Smooth muscle cell (in vitro differentiated cells): ENCODE measurements at regions not wholly inside any gene's neighbourhood (a gene's known extent, or its start where the extent isn't known, plus 50 kb on each side); places are given as distances from the start of the nearest gene placed in this dataset.

Experiments
- DNase-seq: peaks from one replicate; lab custom pipeline; 2025; ENCODE audit not compliant: unreplicated experiment; lab: John Stamatoyannopoulos, UW
- H2AFZ ChIP-seq: fragments of 200-600 bp; sonication (generic); 2 replicates; pipeline ENCODE4 v1.6.0; 2016; ENCODE audit warnings: antibody characterized with exemption, low read depth, mild to moderate bottlenecking
- H3F3A ChIP-seq: fragments of 200-600 bp; sonication (generic); 2 replicates; pipeline ENCODE4 v1.6.0; 2017; ENCODE audit warnings: antibody characterized with exemption, low read depth
- H3K27ac ChIP-seq: fragments of 200-600 bp; sonication (generic); 2 replicates; pipeline ENCODE4 v1.5.1; 2016; ENCODE audit warnings: low read depth, mild to moderate bottlenecking
- H3K27me3 ChIP-seq: fragments of 200-600 bp; sonication (generic); 2 replicates; pipeline ENCODE4 v1.6.1; 2016; ENCODE audit warnings: low read depth, mild to moderate bottlenecking
- H3K36me3 ChIP-seq: fragments of 200-600 bp; sonication (generic); 2 replicates; pipeline ENCODE4 v1.5.1; 2016; ENCODE audit warnings: low read depth
- H3K4me1 ChIP-seq: fragments of 200-600 bp; sonication (generic); 2 replicates; pipeline ENCODE4 v1.5.1; 2016; ENCODE audit warnings: low read depth
- H3K4me2 ChIP-seq: fragments of 200-600 bp; sonication (generic); 2 replicates; pipeline ENCODE4 v1.6.0; 2016; ENCODE audit warnings: mild to moderate bottlenecking
- H3K4me3 ChIP-seq: fragments of 200-600 bp; sonication (generic); 2 replicates; pipeline ENCODE4 v1.5.1; 2016; ENCODE audit warnings: mild to moderate bottlenecking
- H3K79me2 ChIP-seq: fragments of 200-600 bp; sonication (generic); 2 replicates; pipeline ENCODE4 v1.6.0; 2016; ENCODE audit warnings: low read depth, mild to moderate bottlenecking
- H3K9ac ChIP-seq: fragments of 200-600 bp; sonication (generic); 2 replicates; pipeline ENCODE4 v1.6.0; 2016; ENCODE audit warnings: low read depth
- H3K9me3 ChIP-seq: fragments of 200-600 bp; sonication (generic); replicated peaks from 2 replicates; pipeline ENCODE4 v1.5.1; 2016; ENCODE audit warnings: low read depth
- H4K20me1 ChIP-seq: fragments of 200-600 bp; sonication (generic); 2 replicates; pipeline ENCODE4 v1.6.0; 2016; ENCODE audit warnings: low read depth
- CTCF ChIP-seq: fragments of 200-600 bp; sonication (generic); IDR thresholded peaks from 2 replicates; pipeline ENCODE4 v1.5.1; 2017; ENCODE audit warnings: borderline replicate concordance, mild to moderate bottlenecking, antibody characterized with exemption; ENCODE audit not compliant: insufficient read depth, poor library complexity, severe bottlenecking
- WGBS: methylation state at CpG from one replicate; pipeline ENCODE4 v1.1.7; 2016; ENCODE audit warnings: low lambda C conversion rate; 5-methylcytosine and 5-hydroxymethylcytosine counted together

- Histone ChIP-seq H3K36me3 (no peaks in the 10 kb centered on the region), H3F3A (no peaks in the 10 kb centered on the region), H3K27ac (no peak overlapping the region), H3K4me2 (no peak overlapping the region), H2AFZ (no peak overlapping the region), H3K79me2 (no peaks in the 10 kb centered on the region), H3K9ac (no peak overlapping the region), H3K4me1 (no peaks in the 10 kb centered on the region), H3K9me3 (no peaks in the 10 kb centered on the region), H4K20me1 (no peaks in the 10 kb centered on the region), H3K27me3 (no peaks in the 10 kb centered on the region), H3K4me3 (no peak overlapping the region)
- no peak for DNase-seq
- no peak for TF ChIP-seq CTCF
- 82% methylated on average over 9 of the region's 9 CpGs for WGBS
Observed at GRCh38 chr1:22222723-22223122, 79.8 kb upstream of the WNT4 start.

- no peaks in the 10 kb centered on the region for H3K9me3 ChIP-seq
- no peak overlapping the region for H3K9ac ChIP-seq
- no peak for TF ChIP-seq CTCF
- no peak overlapping the region for H2AFZ ChIP-seq
- H3F3A ChIP-seq: no peaks in the 10 kb centered on the region
- H3K27me3 ChIP-seq: no peaks in the 10 kb centered on the region
- no peaks in the 10 kb centered on the region for H3K79me2 ChIP-seq
- no peak overlapping the region for H3K27ac ChIP-seq
- no peaks in the 10 kb centered on the region for H3K4me1 ChIP-seq
- H3K4me2 ChIP-seq: no peak overlapping the region
- WGBS: 88% methylated on average over 6 of the region's 6 CpGs
- no peaks in the 10 kb centered on the region for H3K36me3 ChIP-seq
- H4K20me1 ChIP-seq: no peaks in the 10 kb centered on the region
- DNase-seq: no peak
- H3K4me3 ChIP-seq: no peak overlapping the region
Observed at GRCh38 chr1:22223176-22223575, 80.3 kb upstream of the WNT4 start.

- no peak overlapping the region for H3K27ac ChIP-seq
- no peaks in the 10 kb centered on the region for H3K4me1 ChIP-seq
- no peaks in the 10 kb centered on the region for H3K79me2 ChIP-seq
- H2AFZ ChIP-seq: no peak overlapping the region
- H3F3A ChIP-seq: no peaks in the 10 kb centered on the region
- WGBS: 87% methylated on average over 5 of the region's 5 CpGs
- H3K9me3 ChIP-seq: no peaks in the 10 kb centered on the region
- no peaks in the 10 kb centered on the region for H4K20me1 ChIP-seq
- no peaks in the 10 kb centered on the region for H3K36me3 ChIP-seq
- no peak overlapping the region for H3K4me3 ChIP-seq
- no peak overlapping the region for H3K9ac ChIP-seq
- no peak for TF ChIP-seq CTCF
- no peak for DNase-seq
- no peaks in the 10 kb centered on the region for H3K27me3 ChIP-seq
- no peak overlapping the region for H3K4me2 ChIP-seq
Observed at GRCh38 chr1:22224091-22224490, 81.2 kb upstream of the WNT4 start.

- DNase-seq: no peak
- 90% methylated on average over 1 of the region's 1 CpG for WGBS
- no peak for TF ChIP-seq CTCF
- Histone ChIP-seq H3K27ac (no peak overlapping the region), H3K4me2 (no peak overlapping the region), H3K27me3 (no peaks in the 10 kb centered on the region), H3K9me3 (no peaks in the 10 kb centered on the region), H3K36me3 (no peaks in the 10 kb centered on the region), H3F3A (no peaks in the 10 kb centered on the region), H3K9ac (no peak overlapping the region), H3K4me1 (no peaks in the 10 kb centered on the region), H3K4me3 (no peak overlapping the region), H2AFZ (no peak overlapping the region), H4K20me1 (no peaks in the 10 kb centered on the region), H3K79me2 (no peaks in the 10 kb centered on the region)
Observed at GRCh38 chr1:22224631-22225030, 81.7 kb upstream of the WNT4 start.
